ENCODE measurements at regions not wholly inside any gene's neighbourhood (a gene's known extent, or its start where the extent isn't known, plus 50 kb on each side); places are given as distances from the start of the nearest gene placed in this dataset.
"Not testable (repeated sequence)": the region's sequence is repeated elsewhere in the genome, so short reads cannot be mapped to it uniquely, and the experiment has no call there.

DNA sequence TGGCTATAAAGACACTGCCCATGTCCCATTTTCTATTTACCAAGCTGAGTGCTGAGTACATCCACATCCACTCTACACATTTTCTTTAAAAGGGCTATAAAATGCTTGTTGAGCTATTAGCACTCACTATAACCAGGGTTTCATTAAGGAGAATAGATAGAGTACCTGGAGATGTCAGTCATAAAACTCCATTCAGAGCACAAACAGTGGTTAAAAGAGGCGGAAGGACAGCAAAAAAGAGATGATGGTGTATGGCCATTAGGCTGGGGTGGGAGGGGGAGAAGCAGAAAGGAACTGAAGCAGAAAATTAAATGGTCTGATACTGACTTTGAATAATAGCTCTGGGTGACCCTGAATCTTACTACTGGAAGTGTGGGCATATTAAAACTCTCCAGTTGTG lies 609.9 kb upstream of the MAP3K7 start:
- no peaks in the 10 kb centered on the region for H3K36me3 ChIP-seq (ENCODE audit: insufficient read depth, low read length)
- H3K4me3 ChIP-seq (ENCODE audit: low read length): no peak overlapping the region
- H2AFZ ChIP-seq (ENCODE audit: low read depth, low read length): no peak overlapping the region
- no peaks in the 10 kb centered on the region for H3K27me3 ChIP-seq (ENCODE audit: insufficient read depth, low read length)
- no peaks in the 10 kb centered on the region for H3K4me1 ChIP-seq (ENCODE audit: insufficient read depth, low read length)
- no peaks in the 10 kb centered on the region for H3K9me3 ChIP-seq (ENCODE audit: low read length)

DNA sequence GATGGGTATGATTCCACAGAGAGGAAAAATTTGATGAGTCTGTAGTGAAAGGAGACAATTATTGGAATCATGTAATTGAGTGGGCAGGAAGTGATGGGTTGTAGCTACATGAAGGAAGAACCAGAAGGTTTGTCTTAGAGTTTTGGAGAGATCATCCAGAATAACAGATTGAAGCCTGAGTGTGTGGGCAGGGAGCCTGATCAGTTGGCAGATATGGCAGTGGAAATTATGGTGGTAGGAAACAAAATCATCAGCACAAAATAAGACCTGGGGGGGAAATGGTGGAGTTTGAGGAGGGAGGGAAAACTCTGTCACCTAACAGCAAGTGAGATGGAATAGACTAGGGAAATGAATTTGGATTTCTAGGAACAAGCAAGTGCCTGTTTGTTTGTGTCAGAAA lies 606.6 kb upstream of the MAP3K7 start:
- Histone ChIP-seq H2AFZ (ENCODE audit: low read depth, low read length) (no peak overlapping the region), H3K9me3 (ENCODE audit: low read length) (no peaks in the 10 kb centered on the region), H3K4me3 (ENCODE audit: low read length) (no peak overlapping the region), H3K36me3 (ENCODE audit: insufficient read depth, low read length) (no peaks in the 10 kb centered on the region), H3K4me1 (ENCODE audit: insufficient read depth, low read length) (no peaks in the 10 kb centered on the region), H3K27me3 (ENCODE audit: insufficient read depth, low read length) (no peaks in the 10 kb centered on the region)

DNA sequence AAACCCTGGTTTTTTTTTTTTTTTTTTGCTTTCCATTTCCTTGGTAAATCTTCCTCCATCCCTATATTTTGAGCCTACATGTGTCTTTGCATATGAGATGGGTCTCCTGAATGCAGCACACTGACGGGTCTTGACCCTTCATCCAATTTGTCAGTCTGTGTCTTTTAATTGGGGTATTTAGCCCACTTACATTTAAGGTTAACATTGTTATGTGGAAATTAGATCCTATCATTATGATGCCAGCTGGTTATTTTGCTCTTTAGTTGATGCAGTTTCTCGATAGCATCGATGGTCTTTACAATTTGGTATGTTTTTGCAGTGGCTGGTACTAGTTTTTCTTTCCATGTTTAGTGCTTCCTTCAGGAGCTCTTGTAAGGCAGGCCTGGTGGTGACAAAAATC lies 603.2 kb upstream of the MAP3K7 start:
- not testable (repeated sequence) for H3K9me3 ChIP-seq (ENCODE audit: low read length); H3K4me3 ChIP-seq (ENCODE audit: low read length); H3K4me1 ChIP-seq (ENCODE audit: insufficient read depth, low read length); H3K36me3 ChIP-seq (ENCODE audit: insufficient read depth, low read length); H3K27me3 ChIP-seq (ENCODE audit: insufficient read depth, low read length); H2AFZ ChIP-seq (ENCODE audit: low read depth, low read length)

DNA sequence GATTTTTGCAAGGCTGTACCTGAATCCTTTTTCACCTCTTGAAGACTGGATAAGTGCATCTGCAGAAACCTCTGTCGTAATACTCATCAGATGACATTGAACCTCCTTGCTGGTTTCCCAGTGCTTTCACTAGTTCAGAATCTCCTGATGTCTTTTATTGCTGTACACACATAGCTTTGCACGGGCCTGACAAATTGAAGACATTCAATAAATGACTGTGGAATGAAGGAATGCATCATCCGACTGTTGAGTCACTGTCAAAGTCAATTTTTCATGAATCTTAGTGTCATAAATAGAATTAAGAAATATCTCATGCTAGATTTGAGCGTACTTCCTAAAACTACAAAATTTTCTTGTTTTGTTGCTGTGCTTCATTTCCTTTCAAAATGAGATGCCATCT lies 598.2 kb upstream of the MAP3K7 start:
- Histone ChIP-seq H3K4me3 (ENCODE audit: low read length) (no peak overlapping the region), H2AFZ (ENCODE audit: low read depth, low read length) (no peak overlapping the region), H3K4me1 (ENCODE audit: insufficient read depth, low read length) (no peaks in the 10 kb centered on the region), H3K36me3 (ENCODE audit: insufficient read depth, low read length) (no peaks in the 10 kb centered on the region), H3K27me3 (ENCODE audit: insufficient read depth, low read length) (no peaks in the 10 kb centered on the region), H3K9me3 (ENCODE audit: low read length) (no peaks in the 10 kb centered on the region)

DNA sequence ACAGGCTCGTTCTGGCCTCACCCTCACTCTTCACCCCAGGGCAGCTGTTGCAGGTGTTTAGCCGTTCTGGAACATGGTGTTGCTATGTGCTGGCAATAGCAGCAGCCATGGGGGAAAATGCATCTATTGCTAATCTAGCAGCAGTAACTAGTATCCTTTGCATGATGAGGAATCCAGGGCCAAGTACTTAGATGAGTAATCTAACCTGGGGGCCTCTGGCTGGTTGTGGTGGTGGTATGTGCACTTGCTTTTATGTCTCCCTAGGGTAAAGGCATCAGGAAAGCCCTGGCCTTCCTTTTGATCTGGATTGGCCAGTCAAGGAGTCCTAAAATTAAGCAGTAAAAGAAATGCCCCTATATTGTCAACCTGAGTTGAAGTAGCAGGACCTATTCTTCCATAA lies 594.5 kb upstream of the MAP3K7 start:
- no peaks in the 10 kb centered on the region for H3K4me1 ChIP-seq (ENCODE audit: insufficient read depth, low read length)
- no peaks in the 10 kb centered on the region for H3K36me3 ChIP-seq (ENCODE audit: insufficient read depth, low read length)
- no peaks in the 10 kb centered on the region for H3K27me3 ChIP-seq (ENCODE audit: insufficient read depth, low read length)
- H3K4me3 ChIP-seq (ENCODE audit: low read length): no peak overlapping the region
- no peaks in the 10 kb centered on the region for H3K9me3 ChIP-seq (ENCODE audit: low read length)
- H2AFZ ChIP-seq (ENCODE audit: low read depth, low read length): no peak overlapping the region

DNA sequence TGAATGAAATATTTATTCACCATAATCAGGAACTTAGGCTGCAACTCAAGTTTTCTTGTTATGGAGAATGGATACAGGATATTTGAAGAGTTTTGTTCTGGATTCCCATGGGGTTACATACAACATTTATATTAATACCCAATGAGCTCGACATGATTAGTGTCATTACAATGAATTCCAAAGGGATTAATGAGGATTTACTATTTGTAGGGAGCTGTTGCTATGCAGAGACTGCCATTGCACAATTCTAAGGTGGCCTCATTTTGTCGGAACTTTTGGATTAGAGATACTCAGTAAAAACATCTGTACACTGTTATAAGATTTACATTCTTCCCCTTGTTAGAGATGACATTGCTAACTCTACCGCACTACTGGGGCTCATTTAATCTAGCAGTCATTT lies 586.8 kb upstream of the MAP3K7 start:
- Histone ChIP-seq H3K9me3 (ENCODE audit: low read length) (no peaks in the 10 kb centered on the region), H3K27me3 (ENCODE audit: insufficient read depth, low read length) (no peaks in the 10 kb centered on the region), H3K4me1 (ENCODE audit: insufficient read depth, low read length) (peaks cover 16% of the 10 kb centered on the region), H2AFZ (ENCODE audit: low read depth, low read length) (no peak overlapping the region), H3K36me3 (ENCODE audit: insufficient read depth, low read length) (no peaks in the 10 kb centered on the region), H3K4me3 (ENCODE audit: low read length) (no peak overlapping the region)

DNA sequence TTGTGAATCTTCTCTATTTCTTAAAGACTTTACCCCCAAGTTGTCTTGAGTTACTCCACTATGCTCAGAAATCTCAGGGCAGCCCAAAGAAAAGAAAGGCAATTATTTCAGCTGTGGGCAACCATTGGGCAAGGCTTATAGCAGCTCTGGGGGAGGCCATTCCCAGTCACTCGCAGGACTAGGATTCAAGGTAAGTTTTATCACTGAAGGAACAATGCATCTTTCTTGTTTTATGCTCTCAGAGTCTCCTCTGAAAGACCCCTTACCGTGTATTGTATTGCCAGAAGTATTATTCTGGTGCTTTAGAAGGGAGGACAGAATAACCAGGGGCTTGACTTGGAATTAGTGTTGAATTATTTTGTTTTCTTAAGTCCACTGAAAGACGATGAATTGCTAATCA lies 586.3 kb upstream of the MAP3K7 start:
- H3K9me3 ChIP-seq (ENCODE audit: low read length): no peaks in the 10 kb centered on the region
- peaks cover 16% of the 10 kb centered on the region for H3K4me1 ChIP-seq (ENCODE audit: insufficient read depth, low read length)
- H2AFZ ChIP-seq (ENCODE audit: low read depth, low read length): no peak overlapping the region
- no peaks in the 10 kb centered on the region for H3K36me3 ChIP-seq (ENCODE audit: insufficient read depth, low read length)
- no peaks in the 10 kb centered on the region for H3K27me3 ChIP-seq (ENCODE audit: insufficient read depth, low read length)
- no peak overlapping the region for H3K4me3 ChIP-seq (ENCODE audit: low read length)

DNA sequence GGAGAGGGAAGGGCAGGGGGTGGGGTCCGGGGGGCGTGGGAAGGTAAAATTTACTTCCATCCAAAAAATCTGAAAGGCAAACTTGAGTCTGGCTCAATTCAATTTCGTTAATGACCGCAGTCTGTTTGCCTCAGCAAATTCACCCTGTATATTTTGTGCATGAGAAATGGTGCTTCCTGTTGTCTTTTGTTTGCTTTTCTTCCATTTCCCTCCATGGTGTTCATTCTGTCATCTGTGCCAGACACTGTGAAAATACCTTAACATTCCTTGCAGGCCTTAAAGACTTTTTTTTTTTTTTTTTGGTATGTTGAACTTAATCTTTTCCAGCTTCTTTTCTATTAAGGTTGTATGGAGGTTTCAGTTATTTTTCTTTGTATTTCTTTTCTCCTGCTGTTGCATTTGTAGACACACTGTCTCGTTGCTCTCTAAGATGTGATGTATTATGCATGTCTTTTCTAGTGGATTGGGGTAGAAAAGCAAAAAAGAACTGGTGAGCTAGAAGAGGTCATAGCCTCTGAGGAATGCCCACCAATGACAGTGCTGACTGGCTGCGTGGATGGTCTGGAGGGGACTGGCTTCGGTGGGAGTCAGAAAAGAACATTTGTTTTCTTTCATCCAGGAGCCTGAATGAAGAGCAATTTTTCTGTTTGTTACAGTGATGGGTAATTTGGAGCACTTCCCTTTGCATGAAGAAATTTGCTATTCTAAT lies 585.0 kb upstream of the MAP3K7 start:
- Histone ChIP-seq H2AFZ (ENCODE audit: low read depth, low read length) (no peak overlapping the region), H3K27me3 (ENCODE audit: insufficient read depth, low read length) (no peaks in the 10 kb centered on the region), H3K4me3 (ENCODE audit: low read length) (no peak overlapping the region), H3K4me1 (ENCODE audit: insufficient read depth, low read length) (peaks cover 16% of the 10 kb centered on the region), H3K9me3 (ENCODE audit: low read length) (no peaks in the 10 kb centered on the region), H3K36me3 (ENCODE audit: insufficient read depth, low read length) (no peaks in the 10 kb centered on the region)

DNA sequence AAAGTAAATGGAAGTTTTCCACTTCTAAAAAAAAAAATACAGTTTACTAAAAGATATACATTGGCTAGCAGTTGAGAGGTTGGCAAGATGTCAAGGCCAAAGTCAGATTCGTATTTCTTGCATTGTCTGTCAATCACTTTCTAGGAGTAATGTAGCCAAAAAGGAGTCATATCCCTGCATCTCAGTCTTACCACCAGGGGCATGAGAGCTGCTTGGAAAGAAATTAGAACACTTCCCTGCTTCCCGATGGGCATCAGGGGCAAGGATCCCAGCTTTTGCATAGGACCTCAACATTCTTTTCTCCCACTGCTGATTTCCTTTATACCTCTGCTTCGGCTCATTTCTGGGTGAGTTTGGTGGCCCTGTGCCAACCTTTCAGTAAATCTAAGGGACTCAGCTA lies 581.0 kb upstream of the MAP3K7 start:
- Histone ChIP-seq H2AFZ (ENCODE audit: low read depth, low read length) (no peak overlapping the region), H3K27me3 (ENCODE audit: insufficient read depth, low read length) (no peaks in the 10 kb centered on the region), H3K9me3 (ENCODE audit: low read length) (no peaks in the 10 kb centered on the region), H3K36me3 (ENCODE audit: insufficient read depth, low read length) (no peaks in the 10 kb centered on the region), H3K4me1 (ENCODE audit: insufficient read depth, low read length) (peaks cover 15% of the 10 kb centered on the region), H3K4me3 (ENCODE audit: low read length) (no peak overlapping the region)

DNA sequence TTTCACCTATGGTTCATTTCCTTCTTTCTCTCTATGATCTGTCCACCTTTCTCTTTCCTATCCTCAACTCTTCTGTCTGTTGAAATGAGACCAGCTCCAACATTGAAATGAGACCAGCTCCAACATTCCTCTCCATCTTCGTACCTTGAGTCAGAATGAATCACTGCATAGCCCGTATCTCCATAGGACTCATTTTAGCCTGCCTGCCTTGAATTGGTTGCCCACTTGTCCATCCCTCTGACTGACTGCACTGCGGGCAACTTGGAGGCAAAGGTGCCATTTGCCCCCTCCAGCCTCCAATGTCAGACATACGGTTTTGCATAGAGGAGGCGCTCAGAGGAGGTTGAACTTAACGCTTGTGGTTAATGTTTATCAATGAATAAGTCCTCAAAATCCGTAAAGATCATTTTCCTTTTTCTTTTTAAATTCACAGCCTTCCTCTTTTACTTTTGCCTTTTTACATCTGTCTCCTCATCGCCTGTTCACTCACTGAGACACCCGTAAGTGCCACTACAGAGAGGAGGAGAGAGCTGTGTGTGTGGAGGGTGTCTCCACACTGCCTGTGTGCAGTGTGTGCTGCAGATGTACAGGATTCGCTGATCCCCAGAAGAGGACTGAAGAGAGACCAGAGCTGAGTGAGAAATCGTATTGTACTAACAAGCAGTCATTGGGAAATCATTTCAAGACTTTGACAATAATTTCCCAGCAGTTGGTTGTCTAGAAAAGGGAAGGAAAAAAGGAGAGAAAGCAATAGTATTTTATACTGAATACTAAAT lies 579.6 kb upstream of the MAP3K7 start:
- Histone ChIP-seq H3K4me3 (ENCODE audit: low read length) (no peak overlapping the region), H2AFZ (ENCODE audit: low read depth, low read length) (no peak overlapping the region), H3K4me1 (ENCODE audit: insufficient read depth, low read length) (peaks cover 3% of the 10 kb centered on the region), H3K36me3 (ENCODE audit: insufficient read depth, low read length) (no peaks in the 10 kb centered on the region), H3K27me3 (ENCODE audit: insufficient read depth, low read length) (no peaks in the 10 kb centered on the region), H3K9me3 (ENCODE audit: low read length) (no peaks in the 10 kb centered on the region)

DNA sequence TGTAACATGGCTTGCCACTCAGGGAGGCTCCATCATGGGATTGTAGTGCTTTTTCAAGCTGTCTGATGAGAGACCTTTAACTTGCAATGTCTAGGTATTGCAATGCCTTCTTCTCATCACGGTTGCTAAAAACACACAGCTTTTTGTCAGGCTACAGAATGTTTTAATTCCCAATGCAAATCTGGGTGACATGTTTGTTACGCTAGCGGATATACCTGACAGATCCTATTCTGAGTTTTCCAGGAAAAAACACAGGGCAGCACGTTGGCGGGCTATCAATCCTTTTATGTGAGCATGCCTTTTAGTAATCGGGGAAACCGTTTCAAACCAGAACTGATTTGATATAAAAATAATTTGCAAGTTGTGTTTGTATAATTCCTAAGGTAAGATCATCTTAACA lies 577.2 kb upstream of the MAP3K7 start:
- no peaks in the 10 kb centered on the region for H3K4me1 ChIP-seq (ENCODE audit: insufficient read depth, low read length)

DNA sequence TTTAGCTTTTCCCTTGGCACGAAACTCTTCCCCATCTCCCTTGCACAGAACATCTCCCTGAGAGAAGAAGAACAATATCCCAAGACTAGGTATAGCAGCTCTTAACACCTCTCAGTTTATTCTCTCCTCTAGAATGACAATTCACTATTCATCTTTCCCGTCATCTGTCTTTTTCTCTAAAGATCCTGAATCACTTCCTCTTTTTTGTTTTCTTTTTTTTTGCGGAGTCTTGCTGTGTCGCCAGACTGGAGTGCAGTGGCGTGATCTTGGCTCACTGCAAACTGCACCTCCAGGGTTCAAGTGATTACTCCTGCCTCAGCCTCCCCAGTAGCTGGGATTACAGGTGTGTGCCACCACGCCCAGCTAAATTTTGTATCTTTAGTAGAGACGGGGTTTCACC lies 574.4 kb upstream of the MAP3K7 start:
- Histone ChIP-seq H2AFZ (ENCODE audit: low read depth, low read length) (no peak overlapping the region), H3K27me3 (ENCODE audit: insufficient read depth, low read length) (no peaks in the 10 kb centered on the region), H3K4me1 (ENCODE audit: insufficient read depth, low read length) (no peaks in the 10 kb centered on the region)

More for the DNA sequence above, 577.2 kb upstream of the MAP3K7 start:
- Histone ChIP-seq H3K36me3 (ENCODE audit: insufficient read depth, low read length) (no peaks in the 10 kb centered on the region), H3K27me3 (ENCODE audit: insufficient read depth, low read length) (no peaks in the 10 kb centered on the region), H2AFZ (ENCODE audit: low read depth, low read length) (no peak overlapping the region), H3K9me3 (ENCODE audit: low read length) (no peaks in the 10 kb centered on the region), H3K4me3 (ENCODE audit: low read length) (no peak overlapping the region)

DNA sequence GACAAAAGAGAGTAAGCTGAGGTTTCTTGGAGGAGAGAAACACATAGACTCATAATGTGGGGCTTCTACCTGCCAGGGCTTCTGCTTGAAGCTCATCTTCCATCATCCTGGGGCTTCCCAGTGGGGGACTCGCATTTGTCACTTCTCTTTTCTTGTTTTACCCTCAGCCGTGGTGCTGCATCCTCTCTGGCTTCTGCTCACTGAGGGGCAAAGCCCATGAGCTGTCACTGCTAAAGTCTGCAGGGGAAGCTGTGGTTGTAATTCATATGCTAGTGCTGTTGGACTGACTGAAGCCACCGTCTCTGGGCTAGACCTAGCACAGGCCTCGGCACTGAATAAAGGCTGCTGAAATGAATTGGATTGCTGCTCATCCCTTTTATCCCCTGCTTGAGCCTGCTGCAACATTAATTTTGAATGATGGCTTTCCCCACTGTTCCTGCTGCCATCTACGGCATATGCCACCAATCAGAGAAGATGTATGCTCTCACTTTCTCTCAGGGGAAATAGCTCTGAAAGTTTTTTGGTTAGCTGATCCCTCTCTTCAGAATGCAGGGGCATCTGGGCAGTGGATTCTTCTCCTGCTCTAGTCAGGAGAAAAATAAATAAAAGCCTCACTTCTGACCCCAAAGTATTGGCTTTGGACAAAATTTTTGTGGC lies 568.4 kb upstream of the MAP3K7 start:
- Histone ChIP-seq H3K27me3 (ENCODE audit: insufficient read depth, low read length) (no peaks in the 10 kb centered on the region), H2AFZ (ENCODE audit: low read depth, low read length) (no peak overlapping the region), H3K36me3 (ENCODE audit: insufficient read depth, low read length) (no peaks in the 10 kb centered on the region), H3K4me3 (ENCODE audit: low read length) (no peak overlapping the region), H3K9me3 (ENCODE audit: low read length) (no peaks in the 10 kb centered on the region), H3K4me1 (ENCODE audit: insufficient read depth, low read length) (no peaks in the 10 kb centered on the region)

More for the DNA sequence above, 574.4 kb upstream of the MAP3K7 start:
- H3K9me3 ChIP-seq (ENCODE audit: low read length): no peaks in the 10 kb centered on the region
- H3K36me3 ChIP-seq (ENCODE audit: insufficient read depth, low read length): no peaks in the 10 kb centered on the region
- H3K4me3 ChIP-seq (ENCODE audit: low read length): no peak overlapping the region

All from neuron (in vitro differentiated cells).